ENCODE measurements at regions not wholly inside any gene's neighbourhood (a gene's known extent, or its start where the extent isn't known, plus 50 kb on each side); places are given as distances from the start of the nearest gene placed in this dataset.

DNA sequence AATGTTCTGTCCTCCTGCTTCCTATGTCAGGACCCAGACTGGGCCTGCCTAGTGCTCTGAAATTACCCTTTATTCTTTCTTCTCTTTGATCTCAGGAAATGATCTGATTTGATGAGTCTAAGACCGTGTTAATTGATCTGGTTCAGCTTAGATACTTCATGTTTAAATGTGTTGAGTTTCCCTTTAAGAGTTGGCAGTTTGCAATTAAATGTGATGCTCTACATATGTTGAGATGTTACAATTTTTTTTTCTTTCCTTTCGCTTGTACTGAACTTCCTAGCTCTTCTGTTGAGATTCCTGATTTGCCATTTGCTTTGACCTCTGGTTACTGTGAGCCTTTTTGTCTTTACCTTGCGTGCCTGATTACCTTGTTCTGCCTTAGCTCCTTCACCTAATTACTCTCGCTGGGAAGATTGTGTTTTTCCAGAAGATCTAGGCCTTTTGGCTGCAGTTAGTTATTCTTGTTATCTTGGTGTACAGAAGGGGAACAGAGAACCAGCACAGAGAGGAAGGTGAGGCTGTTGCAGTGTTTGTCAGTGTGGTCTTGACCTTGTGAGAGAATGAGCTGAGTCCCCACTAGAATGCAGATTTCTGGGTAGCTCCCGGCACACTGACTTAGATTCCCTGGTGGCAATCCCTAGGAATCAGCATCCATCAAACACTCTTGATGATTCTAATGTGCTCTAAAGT is 203.6 kb downstream of the EDEM1 start:
- TF ChIP-seq, protein P1, sequence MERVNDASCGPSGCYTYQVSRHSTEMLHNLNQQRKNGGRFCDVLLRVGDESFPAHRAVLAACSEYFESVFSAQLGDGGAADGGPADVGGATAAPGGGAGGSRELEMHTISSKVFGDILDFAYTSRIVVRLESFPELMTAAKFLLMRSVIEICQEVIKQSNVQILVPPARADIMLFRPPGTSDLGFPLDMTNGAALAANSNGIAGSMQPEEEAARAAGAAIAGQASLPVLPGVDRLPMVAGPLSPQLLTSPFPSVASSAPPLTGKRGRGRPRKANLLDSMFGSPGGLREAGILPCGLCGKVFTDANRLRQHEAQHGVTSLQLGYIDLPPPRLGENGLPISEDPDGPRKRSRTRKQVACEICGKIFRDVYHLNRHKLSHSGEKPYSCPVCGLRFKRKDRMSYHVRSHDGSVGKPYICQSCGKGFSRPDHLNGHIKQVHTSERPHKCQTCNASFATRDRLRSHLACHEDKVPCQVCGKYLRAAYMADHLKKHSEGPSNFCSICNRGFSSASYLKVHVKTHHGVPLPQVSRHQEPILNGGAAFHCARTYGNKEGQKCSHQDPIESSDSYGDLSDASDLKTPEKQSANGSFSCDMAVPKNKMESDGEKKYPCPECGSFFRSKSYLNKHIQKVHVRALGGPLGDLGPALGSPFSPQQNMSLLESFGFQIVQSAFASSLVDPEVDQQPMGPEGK (CRISPR knock-in tag; IDR thresholded peaks at IDR 0.05; ENCODE audit: borderline replicate concordance): no peak
- TF ChIP-seq, protein P2, sequence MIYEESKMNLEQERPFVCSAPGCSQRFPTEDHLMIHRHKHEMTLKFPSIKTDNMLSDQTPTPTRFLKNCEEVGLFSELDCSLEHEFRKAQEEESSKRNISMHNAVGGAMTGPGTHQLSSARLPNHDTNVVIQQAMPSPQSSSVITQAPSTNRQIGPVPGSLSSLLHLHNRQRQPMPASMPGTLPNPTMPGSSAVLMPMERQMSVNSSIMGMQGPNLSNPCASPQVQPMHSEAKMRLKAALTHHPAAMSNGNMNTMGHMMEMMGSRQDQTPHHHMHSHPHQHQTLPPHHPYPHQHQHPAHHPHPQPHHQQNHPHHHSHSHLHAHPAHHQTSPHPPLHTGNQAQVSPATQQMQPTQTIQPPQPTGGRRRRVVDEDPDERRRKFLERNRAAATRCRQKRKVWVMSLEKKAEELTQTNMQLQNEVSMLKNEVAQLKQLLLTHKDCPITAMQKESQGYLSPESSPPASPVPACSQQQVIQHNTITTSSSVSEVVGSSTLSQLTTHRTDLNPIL (CRISPR knock-in tag; IDR thresholded peaks at IDR 0.05; ENCODE audit: low read depth): no peak
